CD4-positive, alpha-beta T cell treated with Interleukin-6 for 4 hours (primary cell): ENCODE measurements at regions not wholly inside any gene's neighbourhood (a gene's known extent, or its start where the extent isn't known, plus 50 kb on each side); places are given as distances from the start of the nearest gene placed in this dataset.
"Not testable (repeated sequence)": the region's sequence is repeated elsewhere in the genome, so short reads cannot be mapped to it uniquely, and the experiment has no call there.

Experiments
- DNase-seq: peaks from one replicate; pipeline ENCODE4 v3.0.0-alpha.2; 2020; ENCODE audit warnings: mixed read lengths

- DNase-seq: no peak
Measured at GRCh38 chr1:219345953-219346352, 172.3 kb downstream of the LYPLAL1 start.

GRCh38 chr1:219342836-219343235 lies 169.2 kb downstream of the LYPLAL1 start:
- DNase-seq: no peak

- no peak for DNase-seq
Measured at GRCh38 chr1:219340796-219341195, 167.1 kb downstream of the LYPLAL1 start.

GRCh38 chr1:219339466-219339865 lies 165.8 kb downstream of the LYPLAL1 start:
- no peak for DNase-seq

- no peak for DNase-seq
Measured at GRCh38 chr1:219337588-219337987, 163.9 kb downstream of the LYPLAL1 start.

- DNase-seq: no peak
Measured at GRCh38 chr1:219333626-219334025, 159.9 kb downstream of the LYPLAL1 start.

- DNase-seq: no peak
Measured at GRCh38 chr1:219331424-219331823, 157.7 kb downstream of the LYPLAL1 start.

GRCh38 chr1:219330669-219331068 lies 157.0 kb downstream of the LYPLAL1 start:
- no peak for DNase-seq

- no peak for DNase-seq
Measured at GRCh38 chr1:219330001-219330400, 156.3 kb downstream of the LYPLAL1 start.

GRCh38 chr1:219329578-219329977 lies 155.9 kb downstream of the LYPLAL1 start:
- DNase-seq: no peak

GRCh38 chr1:219326843-219327242 lies 153.2 kb downstream of the LYPLAL1 start:
- no peak for DNase-seq

GRCh38 chr1:219325368-219325742 lies 151.7 kb downstream of the LYPLAL1 start:
- no peak for DNase-seq

- DNase-seq: no peak
Measured at GRCh38 chr1:219324629-219325367, 151.1 kb downstream of the LYPLAL1 start.

- DNase-seq: no peak
Measured at GRCh38 chr1:219324171-219324570, 150.5 kb downstream of the LYPLAL1 start.

GRCh38 chr1:219323426-219323825 lies 149.7 kb downstream of the LYPLAL1 start:
- no peak for DNase-seq

- DNase-seq: no peak
Measured at GRCh38 chr1:219322766-219323165, 149.1 kb downstream of the LYPLAL1 start.

GRCh38 chr1:219320563-219320962 lies 146.9 kb downstream of the LYPLAL1 start:
- not testable (repeated sequence) for DNase-seq

GRCh38 chr1:219318826-219319225 lies 145.1 kb downstream of the LYPLAL1 start:
- DNase-seq: no peak

GRCh38 chr1:219317762-219318353 lies 144.2 kb downstream of the LYPLAL1 start:
- no peak for DNase-seq

GRCh38 chr1:219316066-219316465 lies 142.4 kb downstream of the LYPLAL1 start:
- DNase-seq: no peak

- no peak for DNase-seq
Measured at GRCh38 chr1:219313961-219314360, 140.3 kb downstream of the LYPLAL1 start.

- DNase-seq: no peak
Measured at GRCh38 chr1:219312967-219313366, 139.3 kb downstream of the LYPLAL1 start.

- DNase-seq: no peak
Measured at GRCh38 chr1:219310181-219310728, 136.6 kb downstream of the LYPLAL1 start.

- DNase-seq: no peak
Measured at GRCh38 chr1:219308367-219308766, 134.7 kb downstream of the LYPLAL1 start.
